ENCODE measurements at regions not wholly inside any gene's neighbourhood (a gene's known extent, or its start where the extent isn't known, plus 50 kb on each side); places are given as distances from the start of the nearest gene placed in this dataset.

- TF ChIP-seq EZH2phosphoT487 (IDR thresholded peaks at IDR 0.05), result no peak
- TF ChIP-seq CTCF (IDR thresholded peaks at IDR 0.05), result no peak
These were observed 255.4 kb downstream of the FAM76B start for GRCh38 chr11:95534226-95534625.
